K562 (cell line): ENCODE measurements at regions not wholly inside any gene's neighbourhood (a gene's known extent, or its start where the extent isn't known, plus 50 kb on each side); places are given as distances from the start of the nearest gene placed in this dataset.

Experiments used
- ATAC-seq: fragments of 200-7000 bp; cut with Tn5 transposase; 3 replicates; pipeline ENCODE4 v1.9.1; 2020; ENCODE audit warnings: moderate library complexity
- BruUV-seq: library from RNA; stranded (reverse); fragments of 400-500 nt; replicated peaks from 2 replicates; lab custom pipeline; 2021; lab: Mats Ljungman, UMichigan
- CTCF ChIA-PET: fragments of 300-600 bp; formaldehyde crosslinking; extraction: SDS; loops from one replicate; lab custom pipeline; 2021; ENCODE audit warnings: low intra/inter-chr PET ratio; lab: Yijun Ruan, JAX
- POLR2A ChIA-PET: fragments of 300-600, 350-650 bp; sonication (Branson Sonifier 250); formaldehyde crosslinking; extraction: SDS; loops from one replicate; lab custom pipeline; 2021; ENCODE audit warnings: antibody characterized with exemption, inconsistent platforms; lab: Yijun Ruan, JAX
- DNase-seq, 4 experiments: peaks; one replicate each; pipeline versions ENCODE4 v3.0.0 to v3.0.0-alpha.2; 2011 to 2018; ENCODE audit warnings: low spot score in 3 of 4, mixed read lengths in 3 of 4; ENCODE audit errors: extremely low read depth in 1 of 4
- FAIRE-seq: peaks from 2 replicates; lab custom pipeline; 2011; peaks lifted over from hg19 to GRCh38; lab: Jason Lieb, UNC
- H2AFZ ChIP-seq: 2 replicates; pipeline ENCODE4 v1.6.0; 2011; ENCODE audit warnings: low read depth, low read length, control low read depth, inconsistent platforms
- H3K27ac ChIP-seq: fragments of 200-600 bp; 3 replicates; pipeline ENCODE4 v1.8.0; 2011; ENCODE audit warnings: low read depth, mild to moderate bottlenecking, control low read depth, inconsistent platforms, low read length, moderate library complexity, mixed read lengths; ENCODE audit errors: extremely low read depth
- H3K27me3 ChIP-seq, 2 experiments: fragments of 300-600 bp in 1 of 2; 2 replicates in 1 of 2; 3 replicates in 1 of 2; pipeline versions ENCODE4 v1.6.0 to v1.8.0; 2011; ENCODE audit warnings: inconsistent platforms in 2 of 2, low read length in 2 of 2, mild to moderate bottlenecking in 1 of 2, mixed read lengths in 1 of 2, moderate library complexity in 1 of 2; ENCODE audit not compliant: control insufficient read depth in 2 of 2, insufficient read depth in 2 of 2
- H3K36me3 ChIP-seq: fragments of 300-600 bp; 3 replicates; pipeline ENCODE4 v1.8.0; 2011; ENCODE audit warnings: mild to moderate bottlenecking, low read length, inconsistent platforms; ENCODE audit not compliant: control insufficient read depth, insufficient read depth
- H3K4me1 ChIP-seq, 2 experiments: fragments of 200-600 bp in 1 of 2; replicated peaks in 1 of 2; 2 replicates in 1 of 2; 3 replicates in 1 of 2; pipeline versions ENCODE4 v1.5.1 to v1.8.0; 2011; ENCODE audit warnings: inconsistent platforms in 2 of 2, low read length in 2 of 2, mild to moderate bottlenecking in 1 of 2, mixed read lengths in 1 of 2, moderate library complexity in 1 of 2; ENCODE audit not compliant: control insufficient read depth in 2 of 2, insufficient read depth in 2 of 2
- H3K4me2 ChIP-seq: 2 replicates; pipeline ENCODE4 v1.6.1; 2011; ENCODE audit warnings: low read length, control low read depth, inconsistent platforms, mixed read lengths; ENCODE audit not compliant: insufficient read depth
- H3K4me3 ChIP-seq: fragments of 200-600 bp; sonication (generic), shearing (Covaris generic); 2 replicates; pipeline ENCODE4 v1.5.1; 2016; ENCODE audit warnings: control low read depth, inconsistent platforms
- H3K79me2 ChIP-seq: fragments of 200-600 bp; 3 replicates; pipeline ENCODE4 v1.8.0; 2011; ENCODE audit warnings: low read length, inconsistent platforms; ENCODE audit not compliant: control insufficient read depth, insufficient read depth
- H3K9ac ChIP-seq, 2 experiments: 2 replicates each; pipeline versions ENCODE4 v1.6.0 to v1.6.1; 2011; ENCODE audit warnings: low read depth in 2 of 2, low read length in 2 of 2, control low read depth in 1 of 2, inconsistent platforms in 1 of 2, mild to moderate bottlenecking in 1 of 2, mixed read lengths in 1 of 2; ENCODE audit not compliant: insufficient read depth in 1 of 2
- H3K9me1 ChIP-seq: one replicate; pipeline ENCODE4 v1.6.0; 2011; ENCODE audit warnings: inconsistent platforms, mild to moderate bottlenecking, low read length, moderate library complexity; ENCODE audit not compliant: control insufficient read depth, insufficient read depth
- H3K9me3 ChIP-seq: replicated peaks from 2 replicates; pipeline ENCODE4 v1.5.1; 2011; ENCODE audit warnings: low read depth, low read length, inconsistent platforms; ENCODE audit not compliant: control insufficient read depth, insufficient read depth
- H4K20me1 ChIP-seq: replicated peaks from 2 replicates; pipeline ENCODE4 v1.6.1; 2011; ENCODE audit warnings: low read length, inconsistent platforms, mixed read lengths; ENCODE audit not compliant: control insufficient read depth, insufficient read depth
- C11orf30 ChIP-seq: fragments of 450-650 bp; IDR thresholded peaks from 2 replicates; pipeline ENCODE4 v1.6.1; 2016; ENCODE audit warnings: low read depth, mild to moderate bottlenecking
- MAFF ChIP-seq: IDR thresholded peaks from 2 replicates; pipeline ENCODE4 v1.6.1; 2012; ENCODE audit warnings: low read length, improper control_type of control experiment
- POLR2B ChIP-seq: fragments of 450-650 bp; IDR thresholded peaks from 2 replicates; pipeline ENCODE4 v1.6.1; 2018; ENCODE audit warnings: low read depth; ENCODE audit not compliant: partially characterized antibody
- ZEB2 ChIP-seq: fragments of 450-650 bp; IDR thresholded peaks from 2 replicates; pipeline ENCODE4 v1.6.1; 2016
- ZNF134 ChIP-seq: fragments of 250-450 bp; sonication (Bioruptor Pico); conservative IDR thresholded peaks from 2 replicates; pipeline ENCODE4 v1.4.0; 2020
- ZNF316 ChIP-seq: fragments of 450-650 bp; IDR thresholded peaks from 2 replicates; pipeline ENCODE4 v1.6.1; 2016
- ZNF780A ChIP-seq: fragments of 250-450 bp; sonication (Bioruptor Pico); IDR thresholded peaks from 2 replicates; pipeline ENCODE4 v1.5.0; 2021; ENCODE audit warnings: mild to moderate bottlenecking
- WGBS: fragments of 100-300 bp; shearing (Covaris generic); methylation state at CpG from one replicate; pipeline ENCODE4 v1.1.6; 2016; ENCODE audit warnings: low coverage, mixed read lengths; ENCODE audit not compliant: insufficient coverage; ENCODE audit errors: missing lambda C conversion rate; 5-methylcytosine and 5-hydroxymethylcytosine counted together
- in situ Hi-C: fragments of 300-500 bp; cut with MboI; formaldehyde crosslinking; loops from 4 replicates; pipeline ENCODE4 v1.15.0; 2018; ENCODE audit warnings: inconsistent platforms, mixed read lengths
- intact Hi-C: fragments of 100-400 bp; cut with micrococcal nuclease; formaldehyde crosslinking; loops from 2 replicates; pipeline ENCODE4 v1.14.2; 2022
- TF ChIP-seq, protein P1 (sequence below): fragments of 450-650 bp; IDR thresholded peaks from 2 replicates; pipeline ENCODE4 v1.6.1; 2016

DNA sequence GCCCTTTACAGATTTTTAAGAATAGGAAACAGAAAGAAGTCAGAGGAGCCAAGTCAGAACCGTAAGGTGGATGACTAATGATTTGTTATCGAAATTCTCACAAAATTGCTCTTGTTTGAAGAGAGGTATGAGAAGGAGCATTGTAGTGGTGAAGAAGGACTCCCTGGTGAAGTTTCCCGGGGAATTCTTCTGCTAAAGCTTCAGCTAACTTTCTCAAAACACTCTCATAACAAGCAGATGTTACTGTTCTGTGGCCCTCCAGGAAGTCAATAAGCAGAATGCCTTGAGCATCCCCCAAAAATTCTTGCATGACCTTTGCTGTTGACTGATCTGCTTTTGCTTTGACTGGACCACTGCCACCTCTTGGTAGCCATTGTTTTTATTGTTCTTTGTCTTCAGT is 152.9 kb downstream of the HGF start (continued):
- TF ChIP-seq ZNF780A (no peak), ZEB2 (no peak), POLR2B (no peak), ZNF134 (no peak)
- TF ChIP-seq, all 486 proteins: peak for 0

DNA sequence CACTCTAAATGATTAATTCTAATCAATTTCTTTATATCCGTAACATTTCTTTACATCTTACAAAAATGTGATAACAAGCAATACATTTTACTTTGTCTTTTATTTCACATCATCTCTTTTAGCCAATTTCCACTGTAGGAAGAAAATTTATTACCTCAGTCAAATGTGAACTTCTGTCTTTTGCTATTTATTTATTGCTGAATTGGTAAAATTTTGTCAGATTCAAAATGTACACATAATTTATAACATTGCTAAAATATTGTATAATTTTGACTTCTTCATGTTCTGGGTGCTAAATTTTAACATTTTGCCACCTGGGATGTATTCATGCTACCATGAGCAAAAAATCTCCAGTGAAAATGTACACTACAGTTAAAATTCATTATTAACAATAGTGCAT is 158.0 kb downstream of the HGF start:
- Histone ChIP-seq H3K36me3 (no peaks in the 10 kb centered on the region), H3K27me3 (no peaks in the 10 kb centered on the region), H3K4me2 (no peak overlapping the region), H4K20me1 (no peaks in the 10 kb centered on the region), H3K4me3 (no peak overlapping the region), H3K9ac (no peak overlapping the region), H3K4me1 (no peaks in the 10 kb centered on the region), H3K79me2 (no peaks in the 10 kb centered on the region), H3K9me1 (no peaks in the 10 kb centered on the region), H3K27ac (no peak overlapping the region), H2AFZ (no peak overlapping the region), H3K9me3 (no peaks in the 10 kb centered on the region)
- BruUV-seq: no TSS peak
- in situ Hi-C loops: no loop called here
- CTCF ChIA-PET: no interaction called here
- intact Hi-C loops: no loop called here
- no peak for DNase-seq
- ATAC-seq: no peak
- POLR2A ChIA-PET: no interaction called here
- WGBS: 0% methylated on average over 1 of the region's 1 CpG
- TF ChIP-seq ZNF316 (peak; percentile 66), MAFF (peak; percentile 6; the same call in 1 of the 2 replicates), C11orf30 (peak; percentile 41; the same call in 1 of the 2 replicates)
- TF ChIP-seq, protein P1, sequence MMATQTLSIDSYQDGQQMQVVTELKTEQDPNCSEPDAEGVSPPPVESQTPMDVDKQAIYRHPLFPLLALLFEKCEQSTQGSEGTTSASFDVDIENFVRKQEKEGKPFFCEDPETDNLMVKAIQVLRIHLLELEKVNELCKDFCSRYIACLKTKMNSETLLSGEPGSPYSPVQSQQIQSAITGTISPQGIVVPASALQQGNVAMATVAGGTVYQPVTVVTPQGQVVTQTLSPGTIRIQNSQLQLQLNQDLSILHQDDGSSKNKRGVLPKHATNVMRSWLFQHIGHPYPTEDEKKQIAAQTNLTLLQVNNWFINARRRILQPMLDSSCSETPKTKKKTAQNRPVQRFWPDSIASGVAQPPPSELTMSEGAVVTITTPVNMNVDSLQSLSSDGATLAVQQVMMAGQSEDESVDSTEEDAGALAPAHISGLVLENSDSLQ: no peak
- FAIRE-seq: no peak
